HG03469 (cell line): ENCODE measurements at regions not wholly inside any gene's neighbourhood (a gene's known extent, or its start where the extent isn't known, plus 50 kb on each side); places are given as distances from the start of the nearest gene placed in this dataset.
"Not testable (repeated sequence)": the region's sequence is repeated elsewhere in the genome, so short reads cannot be mapped to it uniquely, and the experiment has no call there.

ENCODE experiments used
- ATAC-seq: cut with Tn5 transposase; IDR thresholded peaks from one replicate; pipeline ENCODE4 v1.9.1; 2021; ENCODE audit warnings: mild to moderate bottlenecking, moderate library complexity, moderate number of reproducible peaks; ENCODE audit not compliant: unreplicated experiment

GRCh38 chr9:38259056-38259455 is 133.4 kb upstream of the ALDH1B1 start:
- no peak for ATAC-seq

- no peak for ATAC-seq
Observed at GRCh38 chr9:38257626-38258215, 134.8 kb upstream of the ALDH1B1 start.

GRCh38 chr9:38256461-38256860 is 136.0 kb upstream of the ALDH1B1 start:
- no peak for ATAC-seq

- no peak for ATAC-seq
Observed at GRCh38 chr9:38255599-38255998, 136.9 kb upstream of the ALDH1B1 start.

- ATAC-seq = no peak
Observed at GRCh38 chr9:38254756-38255155, 137.7 kb upstream of the ALDH1B1 start.

- no peak for ATAC-seq
Observed at GRCh38 chr9:38254151-38254550, 138.4 kb upstream of the ALDH1B1 start.

GRCh38 chr9:38253200-38253599 is 139.3 kb upstream of the ALDH1B1 start:
- no peak for ATAC-seq

- no peak for ATAC-seq
Observed at GRCh38 chr9:38251036-38251860, 141.3 kb upstream of the ALDH1B1 start.

- ATAC-seq = no peak
Observed at GRCh38 chr9:38250279-38251035, 142.0 kb upstream of the ALDH1B1 start.

- no peak for ATAC-seq
Observed at GRCh38 chr9:38249587-38250210, 142.8 kb upstream of the ALDH1B1 start.

- no peak for ATAC-seq
Observed at GRCh38 chr9:38249049-38249448, 143.5 kb upstream of the ALDH1B1 start.

GRCh38 chr9:38246833-38247232 is 145.7 kb upstream of the ALDH1B1 start:
- no peak for ATAC-seq

- no peak for ATAC-seq
Observed at GRCh38 chr9:38244971-38245370, 147.5 kb upstream of the ALDH1B1 start.

GRCh38 chr9:38243993-38244392 is 148.5 kb upstream of the ALDH1B1 start:
- no peak for ATAC-seq

GRCh38 chr9:38242151-38242550 is 150.4 kb upstream of the ALDH1B1 start:
- ATAC-seq = not testable (repeated sequence)

- no peak for ATAC-seq
Observed at GRCh38 chr9:38240051-38240450, 152.5 kb upstream of the ALDH1B1 start.

GRCh38 chr9:38235244-38235643 is 157.3 kb upstream of the ALDH1B1 start:
- no peak for ATAC-seq

- no peak for ATAC-seq
Observed at GRCh38 chr9:38234479-38235170, 157.9 kb upstream of the ALDH1B1 start.

- ATAC-seq = no peak
Observed at GRCh38 chr9:38233796-38234355, 158.6 kb upstream of the ALDH1B1 start.

- ATAC-seq = no peak
Observed at GRCh38 chr9:38233343-38233742, 159.2 kb upstream of the ALDH1B1 start.
